ENCODE measurements at regions not wholly inside any gene's neighbourhood (a gene's known extent, or its start where the extent isn't known, plus 50 kb on each side); places are given as distances from the start of the nearest gene placed in this dataset.
"Not testable (repeated sequence)": the region's sequence is repeated elsewhere in the genome, so short reads cannot be mapped to it uniquely, and the experiment has no call there.

DNA sequence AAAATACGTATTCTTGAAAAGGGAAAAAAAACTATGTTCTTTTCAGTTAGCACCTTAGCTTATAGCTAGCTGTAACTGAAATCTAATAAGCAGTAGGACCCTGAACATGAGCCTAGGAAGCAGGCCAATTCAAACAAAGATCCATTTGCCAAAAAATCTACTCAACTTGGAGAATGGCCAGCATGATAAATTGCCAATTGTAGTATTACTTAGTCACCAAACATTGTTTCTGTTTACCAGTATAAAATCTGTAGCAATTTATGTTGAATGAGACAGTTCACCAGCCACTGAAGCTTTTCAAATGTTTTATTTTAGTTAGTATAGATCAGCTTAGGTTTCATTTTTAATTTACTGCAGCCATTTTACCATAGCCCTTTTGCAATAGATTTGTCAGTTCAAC is 323.6 kb upstream of the DIPK2B start:
- no peak for DNase-seq (ENCODE audit: extremely low read depth in 1 of 2, low read depth in 1 of 2)

DNA sequence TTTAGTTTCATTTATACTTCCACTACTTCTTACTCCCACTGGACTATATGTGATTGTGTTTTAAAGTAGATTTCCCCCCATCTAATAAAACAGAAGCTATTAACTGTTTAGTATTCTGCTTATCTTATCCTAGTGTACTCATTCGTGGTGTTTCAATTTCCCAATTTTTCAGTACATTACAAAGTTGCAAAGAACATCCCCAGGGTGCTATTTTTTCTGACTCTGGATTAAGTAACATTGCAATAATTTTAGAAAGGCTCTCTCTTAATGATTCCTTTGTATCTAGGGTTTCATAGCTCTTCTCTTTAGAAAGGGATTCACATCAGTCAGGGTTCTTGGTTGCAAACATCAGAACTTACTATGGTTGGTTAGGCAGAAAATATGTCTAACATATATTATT is 317.9 kb upstream of the DIPK2B start:
- DNase-seq (ENCODE audit: extremely low read depth in 1 of 2, low read depth in 1 of 2) = no peak

DNA sequence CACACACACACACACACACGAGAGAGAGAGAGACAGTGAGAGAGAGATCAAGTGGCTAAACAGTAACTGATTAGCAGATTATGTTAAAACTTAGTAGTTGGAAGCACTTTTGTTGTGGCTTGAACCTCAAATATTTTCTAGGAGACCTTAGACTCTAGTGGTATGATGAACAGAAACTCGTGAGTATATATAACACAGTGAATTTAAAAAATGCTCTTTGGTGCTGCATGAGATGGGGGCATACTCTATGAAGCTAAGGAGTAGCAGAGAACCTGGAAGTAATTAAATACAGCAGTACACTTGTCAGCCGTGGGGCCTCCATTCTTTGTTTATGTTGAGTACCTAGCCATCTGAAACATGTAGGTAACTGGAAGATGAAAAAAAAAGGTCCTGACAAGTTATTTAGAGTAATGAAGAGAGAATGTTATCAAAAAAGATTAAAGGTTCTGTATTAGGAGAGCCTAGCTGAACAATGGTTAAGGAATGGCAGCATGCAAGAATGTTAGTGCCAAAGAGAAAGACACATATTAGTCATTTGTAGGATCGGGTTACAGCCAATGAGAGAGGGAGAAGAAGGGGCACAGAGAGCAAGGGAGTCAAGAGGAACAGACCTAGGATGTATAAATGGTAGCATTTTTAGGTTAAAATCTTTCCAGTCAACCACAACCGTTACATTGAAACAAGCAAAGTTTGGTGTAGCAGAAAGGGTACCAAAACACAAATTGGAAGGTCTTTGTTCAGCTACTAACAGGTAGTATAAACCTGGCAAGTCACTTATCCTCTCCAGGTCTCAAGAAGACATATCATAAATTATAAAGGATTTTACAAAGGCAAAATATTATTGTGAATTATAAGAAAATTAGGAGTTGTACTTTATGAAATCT is 316.7 kb upstream of the DIPK2B start:
- DNase-seq (ENCODE audit: extremely low read depth in 1 of 2, low read depth in 1 of 2) = no peak

- no peak for DNase-seq (ENCODE audit: extremely low read depth in 1 of 2, low read depth in 1 of 2)
These were observed 314.9 kb upstream of the DIPK2B start for GRCh38 chrX:45515262-45516215.

- no peak for DNase-seq (ENCODE audit: extremely low read depth in 1 of 2, low read depth in 1 of 2)
These were observed 312.4 kb upstream of the DIPK2B start for GRCh38 chrX:45513042-45513441.

DNA sequence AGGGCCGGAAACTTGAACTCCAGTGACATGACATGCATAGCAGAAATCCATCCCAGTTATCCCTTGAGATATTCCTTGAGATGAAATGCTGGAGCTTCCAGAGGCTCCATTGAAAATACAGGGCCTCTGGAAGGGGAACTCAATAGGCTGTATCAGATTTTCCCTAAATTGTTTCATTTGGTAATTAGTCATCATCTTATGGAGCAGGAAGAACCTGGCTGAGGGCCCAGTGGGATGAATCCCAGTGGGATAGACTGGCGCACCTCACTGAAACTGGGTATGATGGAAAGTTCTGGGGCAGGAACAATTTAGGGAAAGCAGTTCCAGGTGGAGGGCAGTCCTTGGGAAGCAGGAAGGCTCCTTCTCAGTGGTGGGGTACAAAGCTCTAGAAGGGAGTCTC is 307.8 kb upstream of the DIPK2B start:
- DNase-seq (ENCODE audit: extremely low read depth in 1 of 2, low read depth in 1 of 2) = no peak

DNA sequence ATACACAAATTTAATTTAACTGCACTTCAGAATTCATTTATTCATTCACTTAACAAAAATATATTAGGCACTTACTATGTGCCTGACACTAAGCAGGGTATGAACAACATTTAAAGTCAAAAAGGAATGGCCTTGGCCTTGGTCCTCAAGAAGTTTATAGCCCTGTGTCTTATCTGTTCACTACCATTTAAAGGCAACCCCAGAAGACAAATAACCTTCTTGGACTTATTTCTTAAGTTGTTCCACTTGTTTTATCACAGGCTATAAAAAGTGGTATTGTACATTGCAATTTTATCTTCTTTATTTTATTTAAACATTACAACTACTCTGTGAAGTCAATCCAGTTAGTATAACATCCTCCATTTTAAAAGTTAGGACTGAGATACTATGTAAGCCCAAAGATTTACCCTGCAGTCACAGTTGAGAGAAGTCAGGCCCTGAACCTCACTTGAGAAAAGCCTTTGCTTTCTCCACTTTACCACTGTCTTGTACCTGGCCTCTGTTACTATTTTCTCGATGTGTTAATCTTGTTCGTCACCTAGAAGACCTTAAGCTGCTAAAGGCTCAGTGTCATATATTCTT is 305.6 kb upstream of the DIPK2B start:
- no peak for DNase-seq (ENCODE audit: extremely low read depth in 1 of 2, low read depth in 1 of 2)

- no peak for DNase-seq (ENCODE audit: extremely low read depth in 1 of 2, low read depth in 1 of 2)
These were observed 304.5 kb upstream of the DIPK2B start for GRCh38 chrX:45505214-45505613.

GRCh38 chrX:45503787-45504362 is 303.2 kb upstream of the DIPK2B start:
- not testable (repeated sequence) for DNase-seq (ENCODE audit: extremely low read depth in 1 of 2, low read depth in 1 of 2)

- no peak for DNase-seq (ENCODE audit: extremely low read depth in 1 of 2, low read depth in 1 of 2)
These were observed 301.7 kb upstream of the DIPK2B start for GRCh38 chrX:45502396-45502795.

- no peak for DNase-seq (ENCODE audit: extremely low read depth in 1 of 2, low read depth in 1 of 2)
These were observed 296.6 kb upstream of the DIPK2B start for GRCh38 chrX:45497290-45497689.

DNA sequence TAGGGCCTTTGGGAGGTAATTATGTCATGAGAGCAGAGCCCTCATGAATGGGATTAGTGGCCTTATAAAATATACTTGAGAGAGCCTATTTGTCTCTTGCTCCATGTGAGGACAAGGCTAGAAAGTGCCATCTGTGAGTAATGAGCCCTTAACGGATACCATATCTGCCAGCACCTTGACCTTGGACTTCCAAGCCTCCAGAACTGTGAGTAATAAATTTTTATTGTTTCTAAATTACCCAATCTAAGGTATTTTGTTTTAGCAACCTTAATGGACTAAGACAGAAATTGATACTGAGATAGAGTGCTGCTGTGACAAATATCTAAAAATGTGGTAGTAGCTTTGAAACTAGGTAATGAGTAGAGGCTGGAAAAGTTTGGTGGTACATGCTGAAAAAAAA is 285.0 kb upstream of the DIPK2B start:
- DNase-seq (ENCODE audit: extremely low read depth in 1 of 2, low read depth in 1 of 2) = no peak

DNA sequence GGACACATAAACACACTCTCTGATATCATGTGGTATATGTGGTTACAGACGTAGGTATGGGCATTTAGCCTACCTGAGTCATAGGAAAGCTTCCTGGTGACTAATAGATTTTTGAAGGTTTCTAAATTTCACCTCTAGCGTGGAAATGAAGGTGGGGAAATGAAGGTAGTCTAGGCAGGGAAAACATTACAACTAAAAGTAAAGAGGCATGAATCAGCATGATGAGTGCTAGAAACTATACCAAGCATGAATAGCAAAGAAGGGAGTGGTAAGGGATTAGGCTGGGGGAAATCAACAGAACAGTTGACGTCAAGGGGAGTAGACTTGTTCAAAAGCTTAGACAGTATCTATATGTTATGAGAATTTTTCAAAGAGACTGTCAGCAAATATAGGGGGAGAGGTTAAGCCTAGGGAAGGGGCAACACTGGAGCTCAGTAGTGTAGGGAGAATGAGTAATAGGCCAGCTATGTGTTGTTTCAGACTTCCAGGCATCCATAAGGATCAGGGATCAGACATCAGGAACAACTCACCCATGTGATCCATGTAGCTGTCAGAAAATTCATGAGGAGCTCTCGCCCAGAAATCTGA is 279.3 kb upstream of the DIPK2B start:
- no peak for DNase-seq (ENCODE audit: extremely low read depth in 1 of 2, low read depth in 1 of 2)

DNA sequence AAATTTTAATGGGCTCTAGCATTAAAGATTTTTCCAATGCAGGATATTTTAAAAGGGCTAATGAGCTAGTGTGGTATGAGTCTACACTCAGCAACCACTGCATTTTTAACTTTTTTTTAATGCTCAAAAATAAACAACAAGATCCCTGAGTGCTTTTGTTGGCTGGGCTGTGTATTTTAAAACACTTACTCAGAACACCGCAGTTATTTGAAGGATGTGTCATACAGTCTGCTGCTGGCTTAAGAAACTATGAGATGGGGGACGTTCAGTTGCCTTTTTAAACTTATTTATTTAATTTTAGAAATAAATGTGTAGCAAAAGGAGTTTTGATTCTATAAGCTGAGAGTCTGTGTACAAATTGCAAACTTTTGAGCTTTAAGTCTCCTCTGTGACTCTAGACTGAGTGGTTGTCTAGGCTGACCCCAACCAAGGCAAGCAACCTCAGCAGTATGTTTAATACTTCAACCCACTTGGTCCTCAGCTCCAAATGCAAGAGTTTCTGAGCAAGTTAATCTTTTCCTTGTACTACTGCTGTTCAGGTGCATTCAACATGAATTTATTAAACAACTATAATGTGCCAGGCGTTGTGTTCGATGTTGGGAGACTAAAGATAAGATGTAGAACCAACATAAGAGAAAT is 278.6 kb upstream of the DIPK2B start:
- no peak for DNase-seq (ENCODE audit: extremely low read depth in 1 of 2, low read depth in 1 of 2)

GRCh38 chrX:45472968-45473367 is 272.3 kb upstream of the DIPK2B start:
- DNase-seq (ENCODE audit: extremely low read depth in 1 of 2, low read depth in 1 of 2) = no peak

- DNase-seq (ENCODE audit: extremely low read depth in 1 of 2, low read depth in 1 of 2) = not testable (repeated sequence)
These were observed 266.9 kb upstream of the DIPK2B start for GRCh38 chrX:45467537-45467936.

- DNase-seq (ENCODE audit: extremely low read depth in 1 of 2, low read depth in 1 of 2) = not testable (repeated sequence)
These were observed 255.1 kb upstream of the DIPK2B start for GRCh38 chrX:45455732-45456131.

DNA sequence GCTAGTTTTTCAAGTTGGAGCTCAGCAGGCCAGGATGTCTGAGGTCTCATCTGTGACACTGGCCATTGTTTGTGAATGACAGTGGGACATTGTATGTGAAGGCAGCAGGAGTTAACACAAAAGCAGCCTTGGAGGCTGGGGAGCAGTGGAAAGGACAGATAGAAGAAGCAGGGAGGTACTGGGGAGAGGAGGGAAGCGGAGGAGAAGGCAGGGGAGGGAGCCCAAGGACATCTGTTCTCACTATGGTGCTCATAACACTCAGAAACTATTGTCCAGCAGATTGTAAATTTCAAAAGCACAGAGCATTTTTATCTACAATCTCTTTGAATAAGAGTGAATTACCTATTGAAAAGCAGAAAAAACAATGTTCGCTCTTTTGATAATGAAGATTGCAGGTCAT is 253.6 kb upstream of the DIPK2B start:
- no peak for DNase-seq (ENCODE audit: extremely low read depth in 1 of 2, low read depth in 1 of 2)

- DNase-seq (ENCODE audit: extremely low read depth in 1 of 2, low read depth in 1 of 2) = no peak
These were observed 249.3 kb upstream of the DIPK2B start for GRCh38 chrX:45449982-45450381.

DNA sequence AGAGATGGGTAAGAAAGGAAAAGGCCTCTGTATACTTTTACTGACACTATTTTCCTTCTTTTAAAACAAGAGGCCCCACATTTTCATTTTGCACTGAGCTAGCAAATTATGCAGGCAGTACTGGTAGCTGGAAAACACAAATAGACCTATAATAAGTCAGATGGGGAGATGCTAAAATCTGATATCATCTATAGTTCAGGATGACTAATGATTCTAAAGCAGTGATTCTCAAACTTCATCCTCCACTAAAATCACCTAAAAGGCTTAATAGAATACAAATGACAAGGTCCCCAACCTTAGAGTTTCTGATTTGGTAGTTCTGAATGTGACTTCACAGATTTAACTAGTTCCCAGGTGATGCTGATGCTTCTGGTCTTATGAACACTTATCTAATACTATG is 247.3 kb upstream of the DIPK2B start:
- no peak for DNase-seq (ENCODE audit: extremely low read depth in 1 of 2, low read depth in 1 of 2)
